Memory B cell (primary cell): ENCODE measurements at regions not wholly inside any gene's neighbourhood (a gene's known extent, or its start where the extent isn't known, plus 50 kb on each side); places are given as distances from the start of the nearest gene placed in this dataset.

Experiments
- ATAC-seq: fragments of 150-1000 bp; cut with Tn5 transposase; 2 replicates; pipeline ENCODE4 v1.10.0; 2021; ENCODE audit warnings: low read depth, mild to moderate bottlenecking, moderate library complexity
- DNase-seq, 2 donors: peaks; one replicate each; pipeline ENCODE4 v3.0.0; 2022; ENCODE audit warnings: low spot score in 2 of 2
- H3K27ac Mint-ChIP-seq: one replicate; pipeline ENCODE4 v1.8.0; 2022; ENCODE audit warnings: mild to moderate bottlenecking, moderate library complexity, mixed read lengths
- H3K27me3 Mint-ChIP-seq: one replicate; pipeline ENCODE4 v1.8.0; 2022; ENCODE audit warnings: mixed read lengths
- H3K36me3 Mint-ChIP-seq: one replicate; pipeline ENCODE4 v1.8.0; 2022; ENCODE audit warnings: mild to moderate bottlenecking, mixed read lengths
- H3K4me1 Mint-ChIP-seq: one replicate; pipeline ENCODE4 v1.8.0; 2022; ENCODE audit warnings: mixed read lengths
- H3K4me3 Mint-ChIP-seq: one replicate; pipeline ENCODE4 v1.8.0; 2022; ENCODE audit warnings: mild to moderate bottlenecking, moderate library complexity, mixed read lengths
- H3K9me3 Mint-ChIP-seq: one replicate; pipeline ENCODE4 v1.8.0; 2022; ENCODE audit warnings: mixed read lengths

DNA sequence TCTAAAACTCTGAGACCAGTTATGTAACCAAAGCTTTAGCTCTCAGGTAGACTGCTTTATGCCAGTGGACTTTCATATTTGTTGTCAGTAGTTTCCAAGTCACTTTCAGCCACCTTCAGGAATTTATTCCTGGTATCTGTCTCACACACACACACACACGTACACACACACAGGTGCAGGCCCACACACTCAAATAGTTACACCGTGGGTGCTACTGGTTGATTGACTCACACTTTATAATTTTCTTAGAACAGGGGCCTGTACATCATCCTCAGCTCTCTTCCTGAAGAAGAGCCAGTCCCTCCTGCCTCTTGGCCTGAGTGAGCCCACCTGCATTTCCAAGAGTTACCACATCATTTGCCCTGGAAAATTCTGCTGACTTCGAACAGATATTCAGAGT is 555.2 kb downstream of the SOX6 start:
- no peaks in the 10 kb centered on the region for H3K27me3 Mint-ChIP-seq
- H3K4me1 Mint-ChIP-seq = no peaks in the 10 kb centered on the region
- ATAC-seq (no peak), DNase-seq (no peak)
- H3K9me3 Mint-ChIP-seq = no peaks in the 10 kb centered on the region
- no peak overlapping the region for H3K4me3 Mint-ChIP-seq
- no peaks in the 10 kb centered on the region for H3K36me3 Mint-ChIP-seq
- H3K27ac Mint-ChIP-seq = no peak overlapping the region

DNA sequence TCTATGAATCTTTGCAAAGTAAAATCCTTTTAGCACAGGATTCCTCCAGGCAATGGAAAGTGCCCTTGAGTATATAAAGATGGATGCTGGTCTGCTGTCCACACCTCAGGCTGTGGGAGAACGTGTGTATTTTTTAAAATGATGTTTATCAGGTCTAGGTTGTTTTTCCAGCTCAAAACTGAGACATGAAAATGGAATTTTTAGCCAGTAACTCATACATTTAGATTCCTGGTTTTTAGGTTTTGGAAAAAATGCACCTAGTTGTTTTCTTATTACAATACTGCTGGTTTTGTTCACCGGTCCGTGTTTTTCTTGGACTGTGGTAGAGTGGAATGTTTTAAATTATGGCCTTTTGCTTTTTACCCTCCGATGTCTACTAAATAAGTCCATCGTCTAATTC is 554.7 kb downstream of the SOX6 start:
- ATAC-seq (no peak), DNase-seq (no peak)
- no peak overlapping the region for H3K27ac Mint-ChIP-seq
- H3K4me3 Mint-ChIP-seq = no peak overlapping the region
- H3K36me3 Mint-ChIP-seq = no peaks in the 10 kb centered on the region
- H3K27me3 Mint-ChIP-seq = no peaks in the 10 kb centered on the region
- H3K9me3 Mint-ChIP-seq = no peaks in the 10 kb centered on the region
- no peaks in the 10 kb centered on the region for H3K4me1 Mint-ChIP-seq

DNA sequence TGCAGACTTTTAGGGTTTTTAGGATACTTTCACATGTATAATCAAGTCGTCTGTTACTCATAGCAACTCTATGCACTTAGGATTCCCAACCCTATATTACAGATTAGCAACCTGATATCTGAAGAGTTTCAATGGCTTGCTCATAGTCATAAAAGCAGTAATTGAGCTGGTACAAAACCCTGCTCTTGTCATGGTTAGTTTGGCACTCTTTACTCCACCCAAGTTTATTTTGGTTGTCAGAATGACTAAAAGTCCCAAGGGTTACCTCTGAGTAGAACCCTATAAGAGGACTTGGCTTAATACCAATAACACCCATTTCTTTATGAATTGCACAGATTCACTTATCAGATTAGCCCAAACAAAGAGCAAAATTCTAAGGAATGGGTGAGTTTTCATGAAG is 550.6 kb downstream of the SOX6 start:
- no peak overlapping the region for H3K4me3 Mint-ChIP-seq
- no peaks in the 10 kb centered on the region for H3K27me3 Mint-ChIP-seq
- H3K4me1 Mint-ChIP-seq = no peaks in the 10 kb centered on the region
- H3K27ac Mint-ChIP-seq = no peak overlapping the region
- ATAC-seq = no peak
- no peaks in the 10 kb centered on the region for H3K36me3 Mint-ChIP-seq
- H3K9me3 Mint-ChIP-seq = peaks cover 2% of the 10 kb centered on the region
- DNase-seq = no peak

DNA sequence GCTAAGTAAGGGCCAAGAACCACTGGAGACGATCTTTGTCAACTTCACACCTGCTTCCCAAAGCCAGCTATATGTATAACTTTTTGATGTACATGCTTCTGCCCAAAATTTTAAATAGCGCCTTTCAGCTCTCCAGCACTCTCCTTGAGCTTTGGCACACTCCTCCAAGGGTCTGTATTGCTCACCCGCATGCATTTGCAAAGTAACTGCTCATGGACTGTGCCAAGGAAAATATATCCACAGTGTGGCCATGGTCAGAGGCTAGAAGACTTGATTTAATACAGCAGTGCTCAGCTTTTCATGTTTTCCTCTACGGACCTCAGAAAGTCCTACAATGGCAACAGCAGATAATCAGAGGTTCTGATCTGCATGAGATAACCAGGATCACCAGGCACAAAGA is 550.1 kb downstream of the SOX6 start:
- H3K27me3 Mint-ChIP-seq = no peaks in the 10 kb centered on the region
- DNase-seq (no peak), ATAC-seq (no peak)
- H3K36me3 Mint-ChIP-seq = no peaks in the 10 kb centered on the region
- H3K4me3 Mint-ChIP-seq = no peak overlapping the region
- H3K4me1 Mint-ChIP-seq = no peaks in the 10 kb centered on the region
- H3K9me3 Mint-ChIP-seq = peaks cover 2% of the 10 kb centered on the region
- no peak overlapping the region for H3K27ac Mint-ChIP-seq

DNA sequence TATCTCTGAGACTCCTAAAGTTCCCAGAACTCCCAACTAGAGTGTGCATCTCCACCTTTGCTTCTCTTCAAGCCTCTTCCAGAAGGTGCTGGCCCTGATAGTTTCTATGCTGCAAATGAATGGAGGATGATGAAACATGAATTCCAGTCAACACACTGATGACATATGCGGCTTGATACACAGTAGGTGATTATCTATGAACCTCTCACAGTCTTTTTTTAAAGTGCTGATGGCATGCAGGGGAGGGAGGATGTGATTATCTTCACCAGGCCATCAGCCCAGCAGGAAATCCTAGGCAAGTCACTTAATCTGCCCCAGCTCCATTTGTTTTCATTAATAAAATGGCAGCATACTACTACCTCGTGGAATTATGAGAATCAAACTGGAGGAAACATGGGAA is 548.5 kb downstream of the SOX6 start:
- H3K4me1 Mint-ChIP-seq = no peaks in the 10 kb centered on the region
- H3K9me3 Mint-ChIP-seq = peaks cover 2% of the 10 kb centered on the region
- no peaks in the 10 kb centered on the region for H3K36me3 Mint-ChIP-seq
- no peak overlapping the region for H3K4me3 Mint-ChIP-seq
- no peak for DNase-seq
- no peak overlapping the region for H3K27ac Mint-ChIP-seq
- ATAC-seq = no peak
- H3K27me3 Mint-ChIP-seq = no peaks in the 10 kb centered on the region

DNA sequence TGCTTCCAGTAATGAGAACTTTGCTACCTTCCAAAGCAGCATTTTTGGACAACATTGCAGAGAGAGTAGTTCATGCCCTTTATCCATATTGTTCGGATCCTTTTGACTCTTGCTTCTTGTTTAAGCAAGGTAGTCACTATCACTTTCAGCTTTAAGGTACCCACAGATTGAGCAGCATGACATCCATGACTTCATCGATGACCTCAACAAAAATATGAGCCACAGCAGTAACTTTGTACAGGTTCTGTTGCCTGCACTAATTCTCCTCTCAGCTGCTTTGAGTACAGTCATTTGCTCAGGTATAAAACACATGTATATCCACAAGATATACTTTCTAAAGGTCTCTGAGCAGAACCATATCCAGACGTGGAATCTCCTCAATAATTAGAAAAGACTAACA is 546.3 kb downstream of the SOX6 start:
- Mint-ChIP-seq H3K27ac (no peak overlapping the region), H3K36me3 (no peaks in the 10 kb centered on the region), H3K27me3 (no peaks in the 10 kb centered on the region), H3K4me3 (no peak overlapping the region), H3K4me1 (no peaks in the 10 kb centered on the region), H3K9me3 (peaks cover 6% of the 10 kb centered on the region)
- no peak for ATAC-seq
- DNase-seq = no peak

DNA sequence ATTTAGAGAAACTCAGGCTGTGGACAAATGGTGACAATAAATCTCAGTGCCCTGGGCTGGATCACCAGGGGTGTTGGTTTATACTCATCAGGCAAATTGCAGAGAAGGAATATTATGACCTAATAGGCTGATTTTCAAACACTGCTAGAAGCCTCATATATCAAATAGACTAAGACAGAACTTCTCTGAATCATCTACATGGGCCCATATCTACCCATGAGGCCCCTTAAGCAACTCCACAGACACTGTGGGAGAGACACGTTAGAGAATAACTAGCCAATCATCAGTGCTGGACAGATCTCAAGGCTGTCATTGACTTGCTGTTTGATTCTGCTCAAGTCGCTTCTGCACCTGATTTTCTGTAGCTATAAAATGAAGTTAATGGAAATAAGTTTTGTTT is 545.8 kb downstream of the SOX6 start:
- no peaks in the 10 kb centered on the region for H3K27me3 Mint-ChIP-seq
- no peaks in the 10 kb centered on the region for H3K36me3 Mint-ChIP-seq
- H3K27ac Mint-ChIP-seq = no peak overlapping the region
- no peaks in the 10 kb centered on the region for H3K4me1 Mint-ChIP-seq
- H3K4me3 Mint-ChIP-seq = no peak overlapping the region
- peaks cover 6% of the 10 kb centered on the region for H3K9me3 Mint-ChIP-seq
- DNase-seq = no peak
- ATAC-seq = no peak

DNA sequence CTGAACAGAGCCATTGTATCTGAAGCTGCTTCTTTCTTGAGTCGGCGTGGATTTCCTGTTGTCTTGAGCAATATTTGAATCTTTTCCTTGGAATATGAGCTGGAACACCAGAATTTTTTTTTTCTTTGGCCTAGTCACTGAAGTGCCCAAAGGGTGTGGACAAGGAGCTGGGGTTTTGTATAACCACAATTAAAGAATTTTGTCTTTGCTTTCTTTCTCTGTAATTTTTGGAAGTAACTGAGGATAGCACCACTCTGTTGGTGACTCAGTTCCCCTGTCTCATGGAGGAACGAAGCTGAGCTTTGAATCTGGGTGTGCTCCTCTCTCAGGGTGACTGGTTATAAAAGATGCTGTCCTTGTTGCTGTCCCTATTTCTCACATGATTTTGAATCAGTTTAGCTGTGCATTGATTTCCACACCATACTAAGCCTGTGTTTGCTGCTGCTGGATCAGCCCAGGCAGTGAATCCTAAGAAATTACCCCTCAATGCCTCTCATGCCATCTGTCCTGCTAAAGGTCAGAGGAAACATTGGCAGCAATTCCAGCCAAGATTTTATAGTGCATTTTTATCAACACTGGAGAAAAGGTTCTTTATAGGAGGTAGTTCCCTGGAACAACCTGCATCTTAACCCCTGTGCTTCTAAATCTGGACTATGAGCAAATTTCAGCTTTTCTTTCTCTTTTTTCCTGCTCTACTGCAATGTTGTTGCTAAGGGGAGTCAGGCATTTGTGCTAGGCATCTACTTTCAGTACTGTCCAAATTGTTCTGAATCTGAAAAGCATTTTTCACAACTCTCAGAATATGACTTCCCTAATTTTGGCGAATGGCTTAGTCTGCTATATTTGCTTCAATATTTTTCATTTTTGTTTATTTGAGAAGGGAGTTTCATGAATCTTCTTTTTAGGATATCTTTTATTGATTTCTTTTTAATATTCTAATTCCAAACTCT is 540.8 kb downstream of the SOX6 start:
- ATAC-seq = no peak
- H3K27ac Mint-ChIP-seq = no peak overlapping the region
- peaks cover 5% of the 10 kb centered on the region for H3K9me3 Mint-ChIP-seq
- no peak overlapping the region for H3K4me3 Mint-ChIP-seq
- H3K27me3 Mint-ChIP-seq = no peaks in the 10 kb centered on the region
- H3K4me1 Mint-ChIP-seq = no peaks in the 10 kb centered on the region
- no peak for DNase-seq
- H3K36me3 Mint-ChIP-seq = no peaks in the 10 kb centered on the region

DNA sequence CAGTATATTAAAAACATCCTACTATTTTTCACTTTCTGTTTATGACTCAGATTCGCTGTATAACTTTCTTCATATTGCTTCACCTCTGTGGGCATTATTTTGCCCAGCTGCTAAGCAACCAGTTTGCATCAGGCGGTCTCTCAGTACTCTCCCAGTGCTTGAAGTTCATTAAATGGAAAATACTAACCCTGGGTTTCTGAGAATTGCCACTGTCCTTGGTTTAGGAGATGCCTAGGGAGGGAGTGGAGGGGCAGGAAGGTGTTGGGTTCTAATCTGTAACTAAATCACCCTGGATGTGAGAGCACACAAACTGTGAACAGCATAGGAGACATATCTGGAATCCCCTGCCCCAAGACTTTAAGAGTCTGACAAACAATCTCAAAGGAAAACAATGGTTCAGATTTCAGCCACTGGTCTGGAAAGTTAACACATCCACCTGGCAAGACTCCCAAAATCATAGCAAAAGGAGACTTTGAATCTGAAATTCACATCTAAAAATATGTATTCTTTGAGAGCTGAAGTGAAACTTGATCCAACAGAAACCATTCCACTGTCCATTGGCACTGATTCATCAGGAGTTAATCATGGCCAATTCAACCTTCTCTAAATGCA is 540.0 kb downstream of the SOX6 start:
- H3K4me1 Mint-ChIP-seq = no peaks in the 10 kb centered on the region
- no peak for ATAC-seq
- H3K9me3 Mint-ChIP-seq = peaks cover 7% of the 10 kb centered on the region
- no peak overlapping the region for H3K27ac Mint-ChIP-seq
- no peaks in the 10 kb centered on the region for H3K27me3 Mint-ChIP-seq
- H3K36me3 Mint-ChIP-seq = no peaks in the 10 kb centered on the region
- no peak for DNase-seq
- H3K4me3 Mint-ChIP-seq = no peak overlapping the region

DNA sequence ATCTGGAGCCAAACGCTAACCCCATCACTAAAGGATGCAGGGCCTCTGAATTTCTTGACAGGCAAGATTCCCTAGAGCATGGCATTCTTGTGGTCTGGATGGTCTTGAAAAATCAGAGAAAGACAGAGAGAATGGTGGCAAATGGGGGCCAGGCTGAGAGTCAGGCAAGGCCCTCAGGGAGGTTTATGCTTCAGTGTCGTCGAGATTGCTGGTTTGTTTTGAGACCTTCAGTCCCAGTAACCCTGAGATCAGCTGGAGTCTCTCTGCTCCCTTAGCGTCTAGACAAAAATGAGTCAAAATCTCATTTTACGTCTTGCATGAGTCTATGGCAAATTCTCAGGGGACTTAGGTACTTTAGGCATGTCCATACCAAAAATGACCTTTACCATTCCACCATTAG is 539.3 kb downstream of the SOX6 start:
- DNase-seq = no peak
- ATAC-seq = no peak
- H3K27ac Mint-ChIP-seq = no peak overlapping the region
- H3K27me3 Mint-ChIP-seq = no peaks in the 10 kb centered on the region
- H3K36me3 Mint-ChIP-seq = no peaks in the 10 kb centered on the region
- no peaks in the 10 kb centered on the region for H3K4me1 Mint-ChIP-seq
- H3K4me3 Mint-ChIP-seq = no peak overlapping the region
- peaks cover 9% of the 10 kb centered on the region for H3K9me3 Mint-ChIP-seq

DNA sequence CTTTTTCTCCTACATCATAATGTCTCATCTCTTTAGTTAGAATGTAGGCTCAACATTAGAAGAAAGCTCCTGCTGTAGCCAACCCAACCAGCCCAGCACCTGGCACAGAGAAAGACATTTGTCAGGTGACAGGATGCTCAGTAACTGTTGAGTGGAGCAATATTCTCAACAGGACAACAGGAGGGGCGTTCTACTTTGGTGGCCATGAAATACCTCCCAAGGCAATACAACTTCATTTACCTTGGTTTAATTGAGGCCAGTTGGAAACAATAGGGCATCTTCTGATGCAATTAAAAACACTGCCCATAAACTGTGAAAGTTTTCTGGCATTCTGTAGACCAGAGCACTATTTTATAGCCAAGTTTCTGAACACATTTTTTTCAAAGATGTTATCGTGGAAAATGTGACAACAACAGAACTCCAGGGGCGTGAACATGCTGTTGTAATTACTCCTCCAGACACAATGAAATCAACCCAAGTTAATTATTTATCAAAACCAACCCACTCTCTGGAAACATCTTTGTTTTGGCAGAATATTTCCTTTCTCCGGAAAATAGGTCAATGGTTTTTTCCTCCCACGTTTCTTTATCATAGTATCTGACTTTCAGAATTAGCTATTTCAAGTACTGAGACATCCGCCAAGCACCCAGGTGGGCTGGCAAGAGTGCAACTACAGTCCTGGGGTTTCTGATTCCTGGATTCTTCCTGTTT is 538.1 kb downstream of the SOX6 start:
- Mint-ChIP-seq H3K9me3 (peaks cover 10% of the 10 kb centered on the region), H3K27ac (no peak overlapping the region), H3K4me3 (no peak overlapping the region), H3K27me3 (no peaks in the 10 kb centered on the region), H3K36me3 (no peaks in the 10 kb centered on the region), H3K4me1 (no peaks in the 10 kb centered on the region)
- ATAC-seq (no peak), DNase-seq (no peak)

DNA sequence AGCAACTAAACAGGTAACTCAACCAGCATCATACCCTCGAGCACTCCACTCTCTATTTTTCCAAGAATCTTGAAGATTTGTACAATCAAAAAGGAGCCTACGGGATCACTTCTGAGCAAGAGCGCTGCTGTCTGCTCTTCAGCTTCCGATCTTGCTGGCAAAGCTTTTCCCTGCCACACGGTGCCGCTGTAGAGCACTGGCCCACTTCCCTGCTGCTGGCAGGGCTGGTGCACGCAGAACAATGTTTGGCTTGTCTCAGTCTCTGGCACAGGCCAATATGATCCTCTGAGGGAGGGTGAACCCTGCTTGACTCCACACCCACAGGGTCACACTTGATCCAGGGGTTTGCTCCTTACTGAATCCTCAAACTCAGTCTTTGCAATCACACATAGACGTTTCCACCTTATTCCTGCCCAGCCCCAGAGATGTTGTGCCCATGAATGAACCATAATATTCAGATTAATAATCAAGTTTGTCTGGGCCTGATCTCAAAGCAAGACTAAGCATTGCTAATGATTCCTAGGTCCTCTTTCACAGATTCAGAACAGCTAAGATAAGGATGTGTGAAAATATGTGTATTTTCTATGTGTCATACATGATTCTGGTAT is 536.6 kb downstream of the SOX6 start:
- DNase-seq (no peak), ATAC-seq (no peak)
- H3K36me3 Mint-ChIP-seq = no peaks in the 10 kb centered on the region
- H3K4me1 Mint-ChIP-seq = no peaks in the 10 kb centered on the region
- no peaks in the 10 kb centered on the region for H3K27me3 Mint-ChIP-seq
- no peak overlapping the region for H3K4me3 Mint-ChIP-seq
- peaks cover 8% of the 10 kb centered on the region for H3K9me3 Mint-ChIP-seq
- no peak overlapping the region for H3K27ac Mint-ChIP-seq

DNA sequence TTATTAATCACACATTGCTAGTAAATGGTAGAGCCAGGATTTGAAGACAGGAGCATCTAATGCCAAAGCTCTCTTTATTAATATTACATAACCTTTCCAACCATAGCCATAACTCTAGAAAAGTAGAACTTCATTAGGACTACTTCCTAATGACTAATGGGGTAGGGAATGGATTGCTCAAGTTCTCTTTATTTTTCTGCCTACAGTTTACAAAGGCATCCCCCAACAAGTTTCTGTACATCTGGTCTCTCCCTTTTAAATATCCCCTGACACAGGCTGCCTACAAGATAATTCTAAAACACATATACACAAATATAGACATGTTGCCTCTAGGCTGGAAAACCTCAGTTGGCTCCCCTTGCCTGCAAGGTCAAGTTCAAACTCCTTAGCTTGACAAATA is 534.9 kb downstream of the SOX6 start:
- DNase-seq (no peak), ATAC-seq (no peak)
- no peak overlapping the region for H3K27ac Mint-ChIP-seq
- no peaks in the 10 kb centered on the region for H3K4me1 Mint-ChIP-seq
- no peaks in the 10 kb centered on the region for H3K36me3 Mint-ChIP-seq
- peaks cover 3% of the 10 kb centered on the region for H3K27me3 Mint-ChIP-seq
- peaks cover 6% of the 10 kb centered on the region for H3K9me3 Mint-ChIP-seq
- H3K4me3 Mint-ChIP-seq = no peak overlapping the region

DNA sequence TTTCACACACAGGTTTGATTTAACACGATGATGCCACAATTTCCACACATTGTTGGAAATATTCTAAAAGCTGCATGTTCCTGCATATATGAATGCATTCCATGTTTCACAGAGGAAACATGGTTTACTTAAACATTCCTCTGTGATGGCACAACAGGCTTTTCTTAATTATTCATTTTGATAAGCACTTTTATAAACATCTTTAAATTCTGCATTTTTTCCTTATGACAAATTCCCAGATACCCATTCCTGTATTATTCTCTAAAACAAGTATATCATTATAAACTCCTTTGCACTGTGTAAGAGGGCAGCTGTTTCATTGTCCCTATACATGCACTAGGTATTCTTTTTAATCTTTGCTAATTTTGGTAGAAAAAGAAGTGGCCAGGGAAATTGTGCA is 532.3 kb downstream of the SOX6 start:
- peaks cover 7% of the 10 kb centered on the region for H3K9me3 Mint-ChIP-seq
- DNase-seq (no peak), ATAC-seq (no peak)
- no peak overlapping the region for H3K27ac Mint-ChIP-seq
- H3K4me3 Mint-ChIP-seq = no peak overlapping the region
- no peaks in the 10 kb centered on the region for H3K36me3 Mint-ChIP-seq
- peaks cover 5% of the 10 kb centered on the region for H3K27me3 Mint-ChIP-seq
- no peaks in the 10 kb centered on the region for H3K4me1 Mint-ChIP-seq
